GM12891 (cell line): ENCODE measurements at regions not wholly inside any gene's neighbourhood (a gene's known extent, or its start where the extent isn't known, plus 50 kb on each side); places are given as distances from the start of the nearest gene placed in this dataset.

Experiments
- DNase-seq: peaks from one replicate; pipeline ENCODE4 v3.0.0; 2011; ENCODE audit warnings: low spot score; ENCODE audit not compliant: insufficient read length
- FAIRE-seq: peaks from 2 replicates; lab custom pipeline; 2011; peaks lifted over from hg19 to GRCh38; lab: Jason Lieb, UNC
- PAX5 ChIP-seq: IDR thresholded peaks from 2 replicates; pipeline ENCODE4 v1.6.1; 2011; ENCODE audit warnings: low read length, moderate library complexity, mild to moderate bottlenecking; ENCODE audit not compliant: insufficient read depth, severe bottlenecking
- POLR2A ChIP-seq: IDR thresholded peaks from 2 replicates; pipeline ENCODE4 v1.6.1; 2011; ENCODE audit warnings: low read depth, low read length, control low read depth
- POLR2AphosphoS5 ChIP-seq: IDR thresholded peaks from 2 replicates; pipeline ENCODE4 v1.6.1; 2011; ENCODE audit warnings: low read depth, low read length, control low read depth
- POU2F2 ChIP-seq: IDR thresholded peaks from 2 replicates; pipeline ENCODE4 v1.6.1; 2011; ENCODE audit warnings: low read depth, mild to moderate bottlenecking, control low read depth, low read length, moderate library complexity
- SPI1 ChIP-seq: IDR thresholded peaks from 2 replicates; pipeline ENCODE4 v1.6.1; 2011; ENCODE audit warnings: low read depth, low read length, control low read depth
- TAF1 ChIP-seq: IDR thresholded peaks from 2 replicates; pipeline ENCODE4 v1.6.1; 2011; ENCODE audit warnings: low read depth, low read length, control low read depth

DNA sequence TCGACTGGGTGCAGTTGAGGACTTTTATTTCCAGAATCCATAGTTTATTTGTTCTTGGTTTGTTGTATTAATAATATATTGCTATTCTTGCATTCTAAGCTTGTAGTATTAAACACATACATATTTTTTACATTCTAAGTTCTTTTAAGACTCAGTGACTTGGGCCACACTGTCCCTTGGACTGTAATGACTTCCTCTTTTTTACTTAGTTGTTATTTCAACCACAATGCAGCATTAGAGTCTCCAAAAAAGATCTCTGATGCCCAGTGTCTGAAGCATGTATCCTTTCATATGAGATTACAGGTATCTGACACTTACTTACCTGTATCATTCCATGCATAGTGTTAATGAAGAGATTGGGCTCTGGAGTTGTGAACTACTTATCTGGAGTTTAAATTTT lies 864.9 kb upstream of the PCDH20 start:
- DNase-seq (no peak), FAIRE-seq (no peak)
- TF ChIP-seq SPI1 (peak; percentile 94), POU2F2 (no peak), TAF1 (no peak), POLR2AphosphoS5 (no peak)

DNA sequence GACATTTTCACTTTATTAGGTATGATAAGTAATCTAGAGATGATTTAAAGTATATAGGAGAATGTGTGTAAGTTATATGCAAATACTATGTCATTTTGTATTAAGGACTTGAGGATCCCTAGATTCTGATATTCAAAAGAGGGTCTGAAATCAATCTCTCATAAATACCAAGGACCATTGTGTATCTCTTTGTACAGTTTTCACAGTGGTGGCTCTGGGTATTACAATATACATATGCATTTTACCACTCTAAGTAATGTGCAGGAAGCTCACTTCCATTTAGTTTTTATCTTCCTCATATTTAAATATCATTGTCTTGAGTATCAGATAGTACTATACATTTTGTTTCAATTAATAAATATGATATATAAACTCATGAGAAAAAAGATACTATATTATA lies 862.6 kb upstream of the PCDH20 start:
- DNase-seq (no peak), FAIRE-seq (no peak)
- TF ChIP-seq PAX5 (no peak), TAF1 (no peak), POLR2A (no peak), POU2F2 (no peak)

DNA sequence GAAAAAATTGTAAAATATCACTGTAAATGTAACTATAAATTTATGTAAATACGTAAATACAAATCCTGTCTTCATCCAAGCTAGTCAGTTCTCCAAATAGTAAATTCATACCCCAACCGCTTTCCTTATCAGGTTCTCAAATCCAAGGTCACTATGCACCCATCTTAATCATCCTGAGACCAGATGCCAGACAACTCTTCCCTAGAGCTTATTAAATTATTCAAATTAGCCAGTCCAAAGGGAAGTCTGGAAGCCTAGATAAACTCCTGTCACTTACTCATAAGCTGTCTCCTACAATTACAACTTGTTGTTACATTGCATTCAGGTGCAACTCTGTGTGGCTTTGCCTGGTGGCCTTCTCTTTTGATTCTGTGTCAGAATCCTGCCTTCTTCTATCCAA lies 836.1 kb upstream of the PCDH20 start:
- no peak for FAIRE-seq
- DNase-seq = no peak
- no peak for TF ChIP-seq TAF1
- no peak for TF ChIP-seq PAX5
- TF ChIP-seq POLR2A = no peak
- TF ChIP-seq POU2F2 = no peak
- TF ChIP-seq POLR2AphosphoS5 = no peak
- TF ChIP-seq SPI1 = no peak

DNA sequence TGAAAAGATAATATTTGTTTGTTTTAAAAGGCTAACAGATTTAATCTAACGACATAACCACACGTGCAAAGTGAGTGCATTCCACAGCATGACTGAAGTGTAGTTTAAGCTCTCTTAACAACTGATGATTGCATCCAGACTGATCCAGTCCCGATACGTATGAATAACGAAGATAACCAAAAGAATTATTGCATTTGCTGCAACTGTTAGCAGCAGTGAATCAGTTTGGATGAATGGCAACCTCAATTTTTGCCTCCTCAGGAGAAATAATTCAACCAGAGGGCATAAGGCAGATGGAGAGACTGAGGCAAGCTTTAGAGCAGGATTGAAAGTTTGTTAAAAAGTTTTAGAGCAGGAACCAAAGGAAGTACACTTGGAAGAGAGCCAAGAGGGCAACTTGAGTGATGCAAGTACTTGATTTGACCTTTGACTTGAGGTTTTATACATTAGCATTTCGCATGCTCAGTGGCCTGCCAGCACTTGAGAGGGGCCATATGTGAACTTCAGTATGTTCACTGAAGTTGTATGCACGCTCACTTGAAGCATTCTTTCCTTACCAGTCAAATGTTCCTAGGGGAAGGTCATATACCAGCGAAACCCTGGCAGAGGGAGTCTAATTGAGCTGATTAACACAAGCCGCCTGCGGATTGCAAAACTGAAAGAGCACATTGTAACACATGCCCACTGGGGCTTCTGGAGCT lies 835.0 kb upstream of the PCDH20 start:
- no peak for FAIRE-seq
- TF ChIP-seq SPI1 (no peak), POU2F2 (no peak)
- DNase-seq = no peak

DNA sequence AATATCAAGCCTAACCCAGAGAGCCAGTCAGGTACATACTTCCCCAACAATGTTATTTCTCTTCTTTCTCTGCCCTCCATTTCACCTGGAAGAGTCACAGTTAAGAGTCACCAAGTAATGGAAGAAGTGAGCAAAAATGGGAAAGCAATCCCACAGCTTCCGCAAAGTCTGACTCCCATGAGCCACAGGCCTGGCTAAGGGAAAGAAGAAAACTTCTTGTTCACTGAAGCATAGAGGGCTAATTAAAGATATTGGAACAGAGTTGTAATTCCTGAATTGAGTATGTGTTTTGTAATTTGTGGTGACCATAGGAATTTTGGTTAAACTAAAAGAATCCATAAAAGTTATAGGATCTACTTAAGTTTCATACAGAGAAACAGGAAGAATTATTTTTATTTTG lies 830.9 kb upstream of the PCDH20 start:
- no peak for TF ChIP-seq TAF1

DNA sequence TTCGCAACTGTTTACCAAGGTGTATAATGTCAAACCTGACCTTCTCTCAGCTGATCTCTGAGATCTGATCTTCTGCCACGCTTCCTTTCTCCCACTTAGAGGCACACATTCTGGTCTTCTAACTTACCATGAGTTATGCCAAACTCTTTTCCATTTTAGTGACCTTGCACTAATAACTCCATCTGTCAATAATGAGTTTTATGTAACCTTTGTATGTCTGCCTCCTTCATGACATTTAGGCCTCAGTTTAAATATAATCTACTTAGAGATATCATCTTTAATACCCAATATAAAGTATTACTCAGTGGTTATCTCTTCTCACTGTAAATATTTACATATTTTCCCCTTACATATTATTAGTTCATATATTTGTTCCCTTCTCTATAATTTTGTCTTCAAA lies 827.5 kb upstream of the PCDH20 start:
- TF ChIP-seq POLR2AphosphoS5 = no peak
- TF ChIP-seq SPI1 = no peak
- DNase-seq (no peak), FAIRE-seq (no peak)

More for the DNA sequence above, 830.9 kb upstream of the PCDH20 start:
- DNase-seq = no peak
- FAIRE-seq = no peak

DNA sequence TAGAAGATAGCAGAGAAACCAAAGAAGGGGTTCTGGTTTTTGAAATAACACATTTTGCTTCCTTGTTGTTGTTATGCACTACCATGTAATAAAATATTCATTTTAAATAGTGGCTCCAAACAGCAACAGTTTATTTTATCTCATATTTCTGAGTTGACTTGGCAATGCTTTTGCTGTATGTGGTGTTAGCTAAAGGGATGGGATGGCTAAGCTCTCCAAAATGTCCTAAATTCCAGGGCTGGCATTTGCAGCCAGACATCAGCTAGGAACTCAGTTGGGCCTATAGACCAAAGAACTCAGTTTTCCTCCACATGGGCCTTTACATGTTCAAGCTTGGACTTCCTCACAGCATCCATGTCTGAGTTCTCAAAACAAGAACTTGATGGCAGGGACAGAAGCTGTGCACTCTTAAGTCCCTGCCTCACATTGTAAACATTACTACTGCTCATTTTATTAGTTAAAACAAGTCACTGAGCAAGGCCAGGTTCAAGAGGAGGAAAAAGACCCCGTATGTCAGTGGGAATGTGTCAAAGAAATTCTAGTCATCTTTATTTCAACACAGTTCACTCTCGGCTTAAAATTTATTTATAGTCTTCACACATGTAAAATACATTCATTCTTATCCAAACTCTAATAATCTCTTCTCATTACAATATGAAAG lies 819.3 kb upstream of the PCDH20 start:
- TF ChIP-seq POLR2A (no peak), POLR2AphosphoS5 (no peak), POU2F2 (no peak), PAX5 (no peak), SPI1 (no peak), TAF1 (no peak)
- no peak for FAIRE-seq
- no peak for DNase-seq

DNA sequence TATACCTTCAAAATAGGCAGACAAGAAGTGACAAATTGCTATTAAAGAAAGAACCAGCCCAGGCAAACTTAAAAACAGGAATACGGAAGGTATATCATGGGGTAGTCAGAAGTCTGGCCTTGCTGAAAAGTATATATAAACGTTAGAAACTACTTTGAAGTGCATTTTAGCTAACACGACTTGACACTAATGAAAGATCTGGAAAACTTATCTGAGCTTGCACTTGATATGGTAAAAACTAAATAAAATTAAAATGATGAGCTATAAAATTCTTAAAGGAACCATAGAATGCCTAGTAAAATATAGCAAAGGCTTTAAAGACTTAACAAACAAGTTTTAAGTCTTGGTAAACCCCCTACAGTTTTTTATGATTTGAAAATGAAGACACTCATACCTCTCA lies 795.3 kb upstream of the PCDH20 start:
- no peak for DNase-seq
- TF ChIP-seq TAF1 = no peak
- FAIRE-seq = no peak

DNA sequence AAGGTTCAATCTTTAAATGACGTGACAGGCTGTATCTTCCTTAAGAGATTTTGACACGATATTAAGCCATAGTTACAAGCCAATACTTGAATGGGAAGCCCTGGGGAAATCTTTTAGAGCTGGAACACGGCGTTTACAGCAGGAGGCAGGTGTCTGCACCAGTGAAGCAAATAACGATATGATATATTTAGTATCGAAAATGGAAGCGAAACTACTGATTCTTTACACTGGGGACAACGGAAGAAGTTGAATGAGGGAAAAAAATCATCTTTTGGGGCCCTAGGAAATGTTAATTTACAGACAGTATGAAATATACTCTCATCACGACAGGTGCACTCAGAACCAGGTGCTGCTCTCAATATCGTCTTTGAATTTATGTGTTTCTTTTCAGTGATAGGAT lies 793.9 kb upstream of the PCDH20 start:
- DNase-seq (no peak), FAIRE-seq (no peak)
- TF ChIP-seq SPI1 (no peak), POLR2AphosphoS5 (no peak), POLR2A (no peak), POU2F2 (no peak), PAX5 (no peak), TAF1 (no peak)

DNA sequence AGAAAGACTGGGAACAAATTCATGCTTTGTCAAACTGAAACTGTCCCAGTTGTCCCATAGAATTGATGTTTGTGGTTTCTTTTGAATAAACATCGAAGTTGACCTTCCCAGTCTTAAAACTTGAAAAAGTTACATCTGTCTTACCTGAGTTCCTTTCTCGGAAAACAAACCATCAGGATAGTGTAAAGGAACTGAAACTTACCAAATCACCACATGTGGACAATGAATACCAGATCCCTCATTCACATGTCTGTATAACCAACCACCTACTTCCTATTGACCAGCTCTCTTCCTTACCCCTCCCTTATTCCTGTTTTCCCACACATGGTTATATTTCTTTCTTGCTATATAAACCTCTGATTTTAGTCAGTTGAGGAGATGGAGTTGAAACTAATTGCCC lies 791.7 kb upstream of the PCDH20 start:
- TF ChIP-seq POU2F2 = no peak
- DNase-seq = no peak
- no peak for FAIRE-seq

DNA sequence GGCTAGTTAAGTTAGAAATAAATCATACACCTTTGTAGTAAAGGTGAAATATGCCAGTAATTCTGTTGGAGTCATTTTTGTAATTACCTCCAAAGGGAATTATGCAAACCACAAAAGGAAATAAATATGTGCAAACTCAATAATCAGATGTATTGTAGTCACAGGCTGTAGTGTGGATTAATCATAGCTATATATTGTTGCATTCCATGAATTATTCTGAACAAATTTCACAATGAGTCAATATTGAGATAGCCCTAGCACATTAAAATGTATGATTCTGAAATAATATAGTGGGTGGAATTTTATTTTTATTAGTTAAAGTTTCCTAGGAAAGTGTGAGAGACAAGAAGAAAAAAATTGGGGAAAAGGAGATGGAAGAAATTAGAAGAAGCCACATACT lies 790.5 kb upstream of the PCDH20 start:
- FAIRE-seq (no peak), DNase-seq (no peak)
- no peak for TF ChIP-seq SPI1
- TF ChIP-seq PAX5 = no peak
- no peak for TF ChIP-seq POU2F2
- no peak for TF ChIP-seq POLR2AphosphoS5
- TF ChIP-seq POLR2A = no peak
- TF ChIP-seq TAF1 = no peak

DNA sequence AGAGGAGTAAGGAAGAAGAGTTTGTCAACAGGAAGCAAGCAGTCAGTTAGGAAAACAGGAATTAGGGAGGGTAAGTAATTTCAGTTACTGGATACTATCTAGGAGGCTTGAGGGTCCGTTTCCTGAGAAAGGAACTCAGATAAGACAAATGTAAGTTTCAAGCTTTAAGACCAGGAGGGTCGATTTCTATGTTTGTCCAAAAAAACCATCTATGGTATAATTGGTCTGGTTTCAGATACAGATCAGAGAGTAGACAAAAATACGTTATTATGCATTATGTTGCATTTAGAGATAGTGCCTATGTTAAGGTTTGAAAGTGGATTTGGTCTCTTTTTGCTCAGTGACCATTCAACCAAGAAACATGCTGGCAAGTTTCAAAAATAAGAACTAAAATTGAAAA lies 789.6 kb upstream of the PCDH20 start:
- TF ChIP-seq POU2F2 = no peak
- TF ChIP-seq POLR2A = no peak
- TF ChIP-seq SPI1 = no peak
- no peak for TF ChIP-seq PAX5
- no peak for TF ChIP-seq TAF1
- TF ChIP-seq POLR2AphosphoS5 = no peak

More for the DNA sequence above, 789.6 kb upstream of the PCDH20 start:
- FAIRE-seq = no peak
- no peak for DNase-seq
